ENCODE measurements at regions not wholly inside any gene's neighbourhood (a gene's known extent, or its start where the extent isn't known, plus 50 kb on each side); places are given as distances from the start of the nearest gene placed in this dataset.

DNA sequence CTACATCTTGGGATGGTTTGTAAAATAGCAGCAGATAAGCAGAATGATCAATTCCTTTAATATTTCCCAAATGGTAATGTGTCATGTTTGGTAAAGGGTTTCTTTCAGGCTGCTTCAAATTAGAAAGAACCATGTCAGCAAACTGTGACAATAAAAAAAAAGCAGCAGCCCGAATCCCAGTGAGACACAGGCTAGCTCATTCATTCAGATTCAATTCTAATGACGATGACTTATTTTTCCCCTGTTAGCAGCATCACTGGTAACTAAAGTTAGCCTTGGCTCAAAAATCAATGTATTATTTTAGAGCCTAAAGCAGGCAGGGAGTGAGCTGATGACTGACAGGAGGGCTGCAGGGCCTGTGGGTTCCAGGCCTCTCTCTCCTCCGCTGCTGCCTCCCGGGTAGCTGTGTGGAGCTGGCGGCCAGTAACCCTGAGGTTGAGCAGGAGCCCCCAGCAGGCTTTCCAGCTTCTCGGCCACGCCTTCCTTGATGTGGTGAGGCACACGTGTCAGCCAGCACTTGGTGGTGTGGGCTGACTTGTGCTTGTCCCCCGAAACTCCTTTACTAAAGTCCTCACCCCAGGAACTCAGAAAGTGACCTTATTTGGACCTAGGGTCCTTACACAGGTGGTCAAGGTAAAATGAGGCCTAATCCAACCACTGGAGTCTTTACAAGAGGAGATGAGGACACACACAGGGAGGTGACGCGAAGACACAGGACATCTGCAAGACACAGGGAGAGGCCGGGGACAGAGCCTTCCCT is 120.5 kb upstream of the HS6ST1 start:
- no peak overlapping the region for H3K9ac ChIP-seq (ENCODE audit: control insufficient read depth, extremely low read depth, insufficient read depth, low read length)
- no peaks in the 10 kb centered on the region for H3K79me2 ChIP-seq (ENCODE audit: control insufficient read depth, insufficient read depth, low read length)
- no peak overlapping the region for H3K27ac ChIP-seq (ENCODE audit: control insufficient read depth, insufficient read depth, low read length)
- H3K4me3 ChIP-seq (ENCODE audit: control insufficient read depth in 2 of 3, extremely low read depth in 1 of 3, insufficient read depth in 2 of 3, low read depth in 1 of 3, low read length in 3 of 3), result no peak overlapping the region
- H3K36me3 ChIP-seq (ENCODE audit: control insufficient read depth in 2 of 2, extremely low read depth in 1 of 2, insufficient read depth in 2 of 2, low read length in 2 of 2), result no peaks in the 10 kb centered on the region
- no peak overlapping the region for H3K4me2 ChIP-seq (ENCODE audit: control insufficient read depth, extremely low read depth, insufficient read depth, low read depth, low read length)
- H3K4me1 ChIP-seq (ENCODE audit: control insufficient read depth, extremely low read depth, insufficient read depth, low read length), result no peaks in the 10 kb centered on the region
- FAIRE-seq, result no peak
- no peak overlapping the region for H2AFZ ChIP-seq (ENCODE audit: control insufficient read depth, low read length)
- H3K27me3 ChIP-seq (ENCODE audit: control insufficient read depth, extremely low read depth, insufficient read depth, low read length), result no peaks in the 10 kb centered on the region
- no peaks in the 10 kb centered on the region for H4K20me1 ChIP-seq (ENCODE audit: control insufficient read depth, extremely low read depth, insufficient read depth, low read length)
- dilution Hi-C loops (cut with MboI; ENCODE audit: extremely low pct_ligation_motif_present, low sequenced_read_pairs), result no loop called here
- no peak for DNase-seq (ENCODE audit: low read depth, low spot score)
- no peaks in the 10 kb centered on the region for H3K9me1 ChIP-seq (ENCODE audit: control insufficient read depth, extremely low read depth, insufficient read depth, low read length)
- TF ChIP-seq CTCF (optimal IDR thresholded peaks at IDR 0.05 in 1 of 3, IDR thresholded peaks at IDR 0.05 in 1 of 3, conservative IDR thresholded peaks at IDR 0.05 in 1 of 3; ENCODE audit: extremely low read depth in 1 of 3, insufficient read depth in 2 of 3, low read length in 3 of 3) (no peak), EZH2 (IDR thresholded peaks at IDR 0.05; ENCODE audit: low read length) (no peak)
- H3K9me3 ChIP-seq (ENCODE audit: control insufficient read depth, low read depth, low read length), result no peaks in the 10 kb centered on the region

- no peaks in the 10 kb centered on the region for H3K4me1 ChIP-seq (ENCODE audit: control insufficient read depth, extremely low read depth, insufficient read depth, low read length)
- TF ChIP-seq CTCF (optimal IDR thresholded peaks at IDR 0.05 in 1 of 3, IDR thresholded peaks at IDR 0.05 in 1 of 3, conservative IDR thresholded peaks at IDR 0.05 in 1 of 3; ENCODE audit: extremely low read depth in 1 of 3, insufficient read depth in 2 of 3, low read length in 3 of 3) (no peak), EZH2 (IDR thresholded peaks at IDR 0.05; ENCODE audit: low read length) (no peak)
- H3K9me1 ChIP-seq (ENCODE audit: control insufficient read depth, extremely low read depth, insufficient read depth, low read length), result no peaks in the 10 kb centered on the region
- no peaks in the 10 kb centered on the region for H3K79me2 ChIP-seq (ENCODE audit: control insufficient read depth, insufficient read depth, low read length)
- no peaks in the 10 kb centered on the region for H4K20me1 ChIP-seq (ENCODE audit: control insufficient read depth, extremely low read depth, insufficient read depth, low read length)
- no peak overlapping the region for H3K27ac ChIP-seq (ENCODE audit: control insufficient read depth, insufficient read depth, low read length)
- no peak overlapping the region for H2AFZ ChIP-seq (ENCODE audit: control insufficient read depth, low read length)
- no peaks in the 10 kb centered on the region for H3K27me3 ChIP-seq (ENCODE audit: control insufficient read depth, extremely low read depth, insufficient read depth, low read length)
- FAIRE-seq, result no peak
- H3K4me3 ChIP-seq (ENCODE audit: control insufficient read depth in 2 of 3, extremely low read depth in 1 of 3, insufficient read depth in 2 of 3, low read depth in 1 of 3, low read length in 3 of 3), result no peak overlapping the region
- no peak overlapping the region for H3K9ac ChIP-seq (ENCODE audit: control insufficient read depth, extremely low read depth, insufficient read depth, low read length)
- no peaks in the 10 kb centered on the region for H3K36me3 ChIP-seq (ENCODE audit: control insufficient read depth in 2 of 2, extremely low read depth in 1 of 2, insufficient read depth in 2 of 2, low read length in 2 of 2)
- H3K9me3 ChIP-seq (ENCODE audit: control insufficient read depth, low read depth, low read length), result no peaks in the 10 kb centered on the region
- dilution Hi-C loops (cut with MboI; ENCODE audit: extremely low pct_ligation_motif_present, low sequenced_read_pairs), result no loop called here
- DNase-seq (ENCODE audit: low read depth, low spot score), result no peak
- H3K4me2 ChIP-seq (ENCODE audit: control insufficient read depth, extremely low read depth, insufficient read depth, low read depth, low read length), result no peak overlapping the region
These were observed 121.4 kb upstream of the HS6ST1 start for GRCh38 chr2:128439791-128440665.
